ENCODE measurements at regions not wholly inside any gene's neighbourhood (a gene's known extent, or its start where the extent isn't known, plus 50 kb on each side); places are given as distances from the start of the nearest gene placed in this dataset.

GRCh38 chr2:76019128-76019527, 308.4 kb upstream of the GCFC2 start:
- TF ChIP-seq POLR2AphosphoS5 (IDR thresholded peaks at IDR 0.05) (no peak), CTCF (IDR thresholded peaks at IDR 0.05) (no peak)
